ENCODE measurements at regions not wholly inside any gene's neighbourhood (a gene's known extent, or its start where the extent isn't known, plus 50 kb on each side); places are given as distances from the start of the nearest gene placed in this dataset.

GRCh38 chr1:66443793-66444192 lies 90.2 kb upstream of the SGIP1 start:
- WGBS, 2 donors: 96 to 98% methylated on average over 1 of the region's 1 CpG
- TF ChIP-seq CTCF (IDR thresholded peaks at IDR 0.05; ENCODE audit: control extremely low read depth, extremely low read depth): no peak
- ATAC-seq (ENCODE audit: insufficient read depth, low FRiP score): no peak
- peaks cover 0 to 14% (median 3%) of the 10 kb centered on the region in 5 donors for H3K4me1 ChIP-seq (ENCODE audit: control insufficient read depth in 5 of 5, insufficient read depth in 5 of 5, low read length in 5 of 5)
- peak in 2 of 3 donors; percentile 32 to 37 for DNase-seq
- H3K36me3 ChIP-seq (ENCODE audit: control insufficient read depth in 4 of 4, insufficient read depth in 4 of 4, low read length in 4 of 4): no peaks in the 10 kb centered on the region
- H3K9ac ChIP-seq (ENCODE audit: insufficient read depth in 1 of 2, low read length in 2 of 2): no peak overlapping the region
- H3K27ac ChIP-seq (ENCODE audit: low read depth in 1 of 2, low read length in 1 of 2): no peak overlapping the region
- H3K9me3 ChIP-seq (ENCODE audit: control insufficient read depth in 4 of 4, insufficient read depth in 3 of 4, low read length in 3 of 4): no peaks in the 10 kb centered on the region
- H3K4me3 ChIP-seq: no peak overlapping the region
- no peaks in the 10 kb centered on the region for H3K27me3 ChIP-seq (ENCODE audit: control insufficient read depth in 3 of 3, insufficient read depth in 3 of 3, low read length in 2 of 3)

- H3K27ac ChIP-seq (ENCODE audit: low read depth in 1 of 2, low read length in 1 of 2): no peak overlapping the region
- H3K9ac ChIP-seq (ENCODE audit: insufficient read depth in 1 of 2, low read length in 2 of 2): no peak overlapping the region
- no peak overlapping the region for H3K4me3 ChIP-seq
- no peak for ATAC-seq (ENCODE audit: insufficient read depth, low FRiP score)
- no peak for TF ChIP-seq CTCF (IDR thresholded peaks at IDR 0.05; ENCODE audit: control extremely low read depth, extremely low read depth)
- H3K36me3 ChIP-seq (ENCODE audit: control insufficient read depth in 4 of 4, insufficient read depth in 4 of 4, low read length in 4 of 4): no peaks in the 10 kb centered on the region
- H3K4me1 ChIP-seq (ENCODE audit: control insufficient read depth in 5 of 5, insufficient read depth in 5 of 5, low read length in 5 of 5): peaks cover 0 to 14% (median 2%) of the 10 kb centered on the region in 5 donors
- DNase-seq: no peak
- no peaks in the 10 kb centered on the region for H3K9me3 ChIP-seq (ENCODE audit: control insufficient read depth in 4 of 4, insufficient read depth in 3 of 4, low read length in 3 of 4)
- WGBS, 2 donors: 56 to 57% methylated on average over 3 of the region's 3 CpGs
- no peaks in the 10 kb centered on the region for H3K27me3 ChIP-seq (ENCODE audit: control insufficient read depth in 3 of 3, insufficient read depth in 3 of 3, low read length in 2 of 3)
Measured at GRCh38 chr1:66444438-66445265, 89.3 kb upstream of the SGIP1 start.

- DNase-seq: peak in 2 of 3 donors; percentile 27 to 38
- H3K4me3 ChIP-seq: no peak overlapping the region
- no peak for ATAC-seq (ENCODE audit: insufficient read depth, low FRiP score)
- no peaks in the 10 kb centered on the region for H3K27me3 ChIP-seq (ENCODE audit: control insufficient read depth in 3 of 3, insufficient read depth in 3 of 3, low read length in 2 of 3)
- no peak for TF ChIP-seq CTCF (IDR thresholded peaks at IDR 0.05; ENCODE audit: control extremely low read depth, extremely low read depth)
- H3K36me3 ChIP-seq (ENCODE audit: control insufficient read depth in 4 of 4, insufficient read depth in 4 of 4, low read length in 4 of 4): no peaks in the 10 kb centered on the region
- peaks cover 0 to 14% (median 4%) of the 10 kb centered on the region in 5 donors for H3K4me1 ChIP-seq (ENCODE audit: control insufficient read depth in 5 of 5, insufficient read depth in 5 of 5, low read length in 5 of 5)
- H3K9me3 ChIP-seq (ENCODE audit: control insufficient read depth in 4 of 4, insufficient read depth in 3 of 4, low read length in 3 of 4): no peaks in the 10 kb centered on the region
- 34 to 45% methylated on average over 5 of the region's 5 CpGs for WGBS, 2 donors
- peak overlapping the region; percentile 61 to 75 for H3K27ac ChIP-seq (ENCODE audit: low read depth in 1 of 2, low read length in 1 of 2)
- no peak overlapping the region for H3K9ac ChIP-seq (ENCODE audit: insufficient read depth in 1 of 2, low read length in 2 of 2)
Measured at GRCh38 chr1:66445492-66446181, 88.3 kb upstream of the SGIP1 start.

Data from lung (tissue), 11 donors.